ENCODE measurements at regions not wholly inside any gene's neighbourhood (a gene's known extent, or its start where the extent isn't known, plus 50 kb on each side); places are given as distances from the start of the nearest gene placed in this dataset.

DNA sequence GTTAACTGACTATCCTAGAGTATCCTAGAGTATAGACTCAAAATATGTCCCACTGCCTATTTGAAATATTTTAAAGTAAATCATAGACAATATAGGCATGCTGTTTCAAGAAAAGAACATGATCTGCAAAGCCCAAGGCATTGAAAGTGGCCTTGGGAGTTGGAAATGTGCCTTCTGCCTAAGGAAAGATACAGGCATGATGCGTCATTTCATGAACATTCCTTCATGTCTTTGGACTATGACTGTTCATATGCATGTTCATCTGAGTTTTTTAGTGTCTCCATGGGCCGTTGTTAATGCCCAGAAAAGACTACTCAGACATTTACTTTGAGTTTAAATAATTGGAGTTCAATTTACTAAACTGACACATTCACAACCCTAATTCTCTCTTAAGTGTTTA lies 69.7 kb upstream of the PRDM11 start:
- TF ChIP-seq, protein P1, sequence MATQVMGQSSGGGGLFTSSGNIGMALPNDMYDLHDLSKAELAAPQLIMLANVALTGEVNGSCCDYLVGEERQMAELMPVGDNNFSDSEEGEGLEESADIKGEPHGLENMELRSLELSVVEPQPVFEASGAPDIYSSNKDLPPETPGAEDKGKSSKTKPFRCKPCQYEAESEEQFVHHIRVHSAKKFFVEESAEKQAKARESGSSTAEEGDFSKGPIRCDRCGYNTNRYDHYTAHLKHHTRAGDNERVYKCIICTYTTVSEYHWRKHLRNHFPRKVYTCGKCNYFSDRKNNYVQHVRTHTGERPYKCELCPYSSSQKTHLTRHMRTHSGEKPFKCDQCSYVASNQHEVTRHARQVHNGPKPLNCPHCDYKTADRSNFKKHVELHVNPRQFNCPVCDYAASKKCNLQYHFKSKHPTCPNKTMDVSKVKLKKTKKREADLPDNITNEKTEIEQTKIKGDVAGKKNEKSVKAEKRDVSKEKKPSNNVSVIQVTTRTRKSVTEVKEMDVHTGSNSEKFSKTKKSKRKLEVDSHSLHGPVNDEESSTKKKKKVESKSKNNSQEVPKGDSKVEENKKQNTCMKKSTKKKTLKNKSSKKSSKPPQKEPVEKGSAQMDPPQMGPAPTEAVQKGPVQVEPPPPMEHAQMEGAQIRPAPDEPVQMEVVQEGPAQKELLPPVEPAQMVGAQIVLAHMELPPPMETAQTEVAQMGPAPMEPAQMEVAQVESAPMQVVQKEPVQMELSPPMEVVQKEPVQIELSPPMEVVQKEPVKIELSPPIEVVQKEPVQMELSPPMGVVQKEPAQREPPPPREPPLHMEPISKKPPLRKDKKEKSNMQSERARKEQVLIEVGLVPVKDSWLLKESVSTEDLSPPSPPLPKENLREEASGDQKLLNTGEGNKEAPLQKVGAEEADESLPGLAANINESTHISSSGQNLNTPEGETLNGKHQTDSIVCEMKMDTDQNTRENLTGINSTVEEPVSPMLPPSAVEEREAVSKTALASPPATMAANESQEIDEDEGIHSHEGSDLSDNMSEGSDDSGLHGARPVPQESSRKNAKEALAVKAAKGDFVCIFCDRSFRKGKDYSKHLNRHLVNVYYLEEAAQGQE (IDR thresholded peaks at IDR 0.05; ENCODE audit: insufficient read depth in 1 of 2, low read depth in 2 of 2, low read length in 2 of 2): no peak
- TF ChIP-seq FOXP2 (optimal IDR thresholded peaks at IDR 0.05; ENCODE audit: borderline replicate concordance, extremely low read depth, extremely low read length, insufficient read depth) (no peak), POLR2AphosphoS5 (IDR thresholded peaks at IDR 0.05; ENCODE audit: low read depth, low read length) (no peak), TAF1 (IDR thresholded peaks at IDR 0.05; ENCODE audit: borderline replicate concordance, insufficient read depth, low read length) (no peak)

Data from PFSK-1 (cell line).